ENCODE measurements at regions not wholly inside any gene's neighbourhood (a gene's known extent, or its start where the extent isn't known, plus 50 kb on each side); places are given as distances from the start of the nearest gene placed in this dataset.

DNA sequence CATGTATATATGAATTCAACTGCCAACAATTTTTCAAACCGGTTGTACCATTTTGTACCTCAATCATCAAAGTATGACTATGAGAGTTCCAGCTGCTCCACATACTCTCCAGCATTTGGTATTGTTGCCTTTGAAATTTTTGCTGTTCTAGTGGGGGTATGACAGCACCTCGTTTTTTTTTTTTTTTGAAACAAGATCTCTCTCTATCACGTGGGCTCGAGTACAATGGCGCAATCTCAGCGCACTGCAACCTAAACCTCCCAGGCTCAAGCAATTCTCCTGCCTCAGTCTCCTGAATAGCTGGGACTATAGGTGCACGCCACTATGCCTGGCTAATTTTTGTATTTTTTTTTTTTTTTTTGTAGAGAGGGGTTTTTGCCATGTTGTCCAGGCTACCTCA is 144.7 kb upstream of the JARID2 start:
- no peaks in the 10 kb centered on the region for H3K4me1 ChIP-seq (ENCODE audit: insufficient read depth)
- no peaks in the 10 kb centered on the region for H3K36me3 ChIP-seq (replicated peaks; ENCODE audit: insufficient read depth, low read depth)
- DNase-seq (ENCODE audit: low spot score), result no peak
- H3K79me2 ChIP-seq, result no peaks in the 10 kb centered on the region
- no peak overlapping the region for H3K4me3 ChIP-seq
- H3K27ac ChIP-seq, result no peak overlapping the region
- H3K4me2 ChIP-seq, result no peak overlapping the region
- no peak overlapping the region for H2AFZ ChIP-seq
- H3K27me3 ChIP-seq, result no peaks in the 10 kb centered on the region
- no peaks in the 10 kb centered on the region for H4K20me1 ChIP-seq (ENCODE audit: insufficient read depth, poor library complexity, severe bottlenecking)
- H3K9me2 ChIP-seq (replicated peaks; ENCODE audit: insufficient read depth), result no peaks in the 10 kb centered on the region
- TF ChIP-seq, protein P1, sequence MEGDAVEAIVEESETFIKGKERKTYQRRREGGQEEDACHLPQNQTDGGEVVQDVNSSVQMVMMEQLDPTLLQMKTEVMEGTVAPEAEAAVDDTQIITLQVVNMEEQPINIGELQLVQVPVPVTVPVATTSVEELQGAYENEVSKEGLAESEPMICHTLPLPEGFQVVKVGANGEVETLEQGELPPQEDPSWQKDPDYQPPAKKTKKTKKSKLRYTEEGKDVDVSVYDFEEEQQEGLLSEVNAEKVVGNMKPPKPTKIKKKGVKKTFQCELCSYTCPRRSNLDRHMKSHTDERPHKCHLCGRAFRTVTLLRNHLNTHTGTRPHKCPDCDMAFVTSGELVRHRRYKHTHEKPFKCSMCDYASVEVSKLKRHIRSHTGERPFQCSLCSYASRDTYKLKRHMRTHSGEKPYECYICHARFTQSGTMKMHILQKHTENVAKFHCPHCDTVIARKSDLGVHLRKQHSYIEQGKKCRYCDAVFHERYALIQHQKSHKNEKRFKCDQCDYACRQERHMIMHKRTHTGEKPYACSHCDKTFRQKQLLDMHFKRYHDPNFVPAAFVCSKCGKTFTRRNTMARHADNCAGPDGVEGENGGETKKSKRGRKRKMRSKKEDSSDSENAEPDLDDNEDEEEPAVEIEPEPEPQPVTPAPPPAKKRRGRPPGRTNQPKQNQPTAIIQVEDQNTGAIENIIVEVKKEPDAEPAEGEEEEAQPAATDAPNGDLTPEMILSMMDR (IDR thresholded peaks at IDR 0.05; ENCODE audit: poor library complexity), result no peak
- TF ChIP-seq EZH2 (IDR thresholded peaks at IDR 0.05; ENCODE audit: borderline replicate concordance), result no peak
- no peak for TF ChIP-seq EZH2phosphoT487 (IDR thresholded peaks at IDR 0.05; ENCODE audit: low read depth, severe bottlenecking, unreplicated experiment)
- WGBS (ENCODE audit: low lambda C conversion rate, missing lambda C conversion rate), result 94% methylated on average over 7 of the region's 7 CpGs
- no peaks in the 10 kb centered on the region for H3K9me3 ChIP-seq (ENCODE audit: low read depth)

DNA sequence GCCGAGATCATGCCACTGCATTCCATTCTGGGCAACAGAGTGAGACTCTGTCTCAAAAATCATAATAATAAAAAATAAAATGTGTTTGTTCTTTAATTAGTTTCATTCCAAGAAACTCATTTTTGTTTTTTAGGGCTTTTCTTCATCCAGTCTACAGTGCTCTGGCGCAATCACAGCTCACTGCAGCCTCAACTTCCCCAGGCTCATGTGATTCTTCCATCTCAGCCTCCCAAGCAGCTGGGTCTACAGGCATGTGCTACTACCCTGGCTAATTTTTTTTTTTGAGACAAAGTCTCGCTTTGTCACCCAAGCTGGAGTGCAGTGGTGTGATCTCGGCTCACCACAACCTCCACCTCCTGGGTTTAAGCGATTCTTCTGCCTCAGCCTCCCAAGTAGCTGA is 143.6 kb upstream of the JARID2 start:
- no peaks in the 10 kb centered on the region for H3K9me2 ChIP-seq (replicated peaks; ENCODE audit: insufficient read depth)
- H4K20me1 ChIP-seq (ENCODE audit: insufficient read depth, poor library complexity, severe bottlenecking), result no peaks in the 10 kb centered on the region
- H3K79me2 ChIP-seq, result no peaks in the 10 kb centered on the region
- H3K27ac ChIP-seq, result no peak overlapping the region
- no peak overlapping the region for H3K4me2 ChIP-seq
- H3K27me3 ChIP-seq, result no peaks in the 10 kb centered on the region
- H3K9me3 ChIP-seq (ENCODE audit: low read depth), result no peaks in the 10 kb centered on the region
- H3K4me3 ChIP-seq, result no peak overlapping the region
- WGBS (ENCODE audit: low lambda C conversion rate, missing lambda C conversion rate), result 98% methylated on average over 5 of the region's 5 CpGs
- H3K4me1 ChIP-seq (ENCODE audit: insufficient read depth), result no peaks in the 10 kb centered on the region
- H3K36me3 ChIP-seq (replicated peaks; ENCODE audit: insufficient read depth, low read depth), result no peaks in the 10 kb centered on the region
- no peak overlapping the region for H2AFZ ChIP-seq
- no peak for DNase-seq (ENCODE audit: low spot score)
- TF ChIP-seq, protein P1 (IDR thresholded peaks at IDR 0.05; ENCODE audit: poor library complexity), result no peak
- no peak for TF ChIP-seq EZH2 (IDR thresholded peaks at IDR 0.05; ENCODE audit: borderline replicate concordance)
- TF ChIP-seq EZH2phosphoT487 (IDR thresholded peaks at IDR 0.05; ENCODE audit: low read depth, severe bottlenecking, unreplicated experiment), result no peak

DNA sequence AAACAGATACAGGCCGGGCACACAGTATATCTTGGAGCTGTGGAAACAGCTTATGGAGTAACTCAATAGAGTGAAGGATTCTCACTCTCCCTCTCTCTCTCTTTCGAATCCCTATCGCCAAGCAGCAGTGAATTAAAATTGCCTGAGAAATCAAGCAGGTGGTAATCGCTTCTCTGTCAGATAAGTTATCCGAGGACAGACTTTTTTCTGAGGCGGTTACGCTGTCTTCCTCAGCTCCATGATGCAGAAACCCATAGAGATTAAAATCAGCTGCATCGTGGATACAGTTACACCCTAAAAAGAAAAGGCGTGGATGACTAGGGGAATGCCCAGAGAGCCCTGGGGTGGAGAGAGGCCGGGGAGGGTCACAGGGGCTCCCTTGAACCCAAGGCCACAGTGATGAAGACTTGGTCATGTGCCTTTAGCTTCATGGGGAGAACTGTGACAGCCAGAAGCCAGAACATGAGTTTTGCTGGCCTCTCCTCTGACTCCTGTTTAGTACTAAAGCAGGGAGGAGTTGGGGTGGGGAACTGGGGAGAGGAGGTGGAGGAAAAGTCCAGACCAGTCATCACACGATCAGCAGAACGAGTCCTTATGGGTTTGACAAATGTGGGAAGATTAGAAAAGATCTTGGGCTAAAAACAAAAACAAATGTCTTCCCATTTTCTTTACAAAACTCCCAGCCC is 138.8 kb upstream of the JARID2 start:
- Histone ChIP-seq H3K4me1 (ENCODE audit: insufficient read depth) (no peaks in the 10 kb centered on the region), H3K27ac (no peak overlapping the region), H3K4me2 (no peak overlapping the region), H3K9me2 (replicated peaks; ENCODE audit: insufficient read depth) (no peaks in the 10 kb centered on the region), H4K20me1 (ENCODE audit: insufficient read depth, poor library complexity, severe bottlenecking) (no peaks in the 10 kb centered on the region), H3K79me2 (no peaks in the 10 kb centered on the region), H3K9me3 (ENCODE audit: low read depth) (no peaks in the 10 kb centered on the region), H3K36me3 (replicated peaks; ENCODE audit: insufficient read depth, low read depth) (no peaks in the 10 kb centered on the region), H3K27me3 (no peaks in the 10 kb centered on the region), H2AFZ (no peak overlapping the region), H3K4me3 (no peak overlapping the region)
- WGBS (ENCODE audit: low lambda C conversion rate, missing lambda C conversion rate), result 67% methylated on average over 12 of the region's 12 CpGs
- DNase-seq (ENCODE audit: low spot score), result no peak
- TF ChIP-seq, protein P1 (IDR thresholded peaks at IDR 0.05; ENCODE audit: poor library complexity), result no peak
- no peak for TF ChIP-seq EZH2 (IDR thresholded peaks at IDR 0.05; ENCODE audit: borderline replicate concordance)
- no peak for TF ChIP-seq EZH2phosphoT487 (IDR thresholded peaks at IDR 0.05; ENCODE audit: low read depth, severe bottlenecking, unreplicated experiment)
